A549 (cell line): ENCODE measurements at regions not wholly inside any gene's neighbourhood (a gene's known extent, or its start where the extent isn't known, plus 50 kb on each side); places are given as distances from the start of the nearest gene placed in this dataset.

Experiments used
- CTCF ChIP-seq: fragments of >200 bp; sonication (Bioruptor Twin); formaldehyde crosslinking; IDR thresholded peaks from 3 replicates; pipeline ENCODE4 v1.5.1; 2016
- EHMT2 ChIP-seq: fragments of 200-600 bp; sonication (generic); IDR thresholded peaks from 2 replicates; pipeline ENCODE4 v1.6.1; 2016; ENCODE audit warnings: antibody characterized with exemption, low read depth, mild to moderate bottlenecking, moderate library complexity

DNA sequence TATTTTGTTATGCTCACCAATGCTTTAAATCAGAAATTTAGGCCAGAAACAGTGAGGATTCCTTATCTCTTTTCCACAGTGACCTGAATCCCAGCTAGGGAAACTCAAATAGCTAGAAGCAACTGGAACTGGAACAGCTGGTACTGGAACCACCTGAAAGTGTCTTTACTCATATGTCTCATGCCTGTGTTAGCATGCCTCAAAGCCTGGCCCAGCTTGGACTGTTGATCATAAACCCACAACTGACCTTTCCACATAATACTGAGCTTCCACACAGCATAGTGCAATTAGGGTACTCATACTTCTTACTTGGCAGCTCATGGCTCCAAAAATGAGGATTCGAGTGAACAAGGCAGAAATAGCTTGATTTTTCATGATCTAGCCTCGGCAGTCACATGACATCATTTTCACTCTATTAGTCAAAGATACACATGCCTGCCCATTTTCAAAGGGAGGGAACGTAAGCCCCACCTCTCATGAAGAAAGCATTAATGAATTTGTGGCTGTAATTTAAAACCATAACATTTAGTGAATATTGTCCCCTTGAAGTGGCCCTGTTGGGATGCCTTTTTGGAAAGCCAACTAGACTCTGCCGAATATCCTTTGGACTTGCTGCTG is 80.8 kb upstream of the ACSL1 start:
- TF ChIP-seq CTCF (no peak), EHMT2 (no peak)
